Psoas muscle (tissue), 7 donors: ENCODE measurements at regions not wholly inside any gene's neighbourhood (a gene's known extent, or its start where the extent isn't known, plus 50 kb on each side); places are given as distances from the start of the nearest gene placed in this dataset.
A peak's percentile ranks its signal among the peaks of the same experiment; 100 is the strongest.

Experiments used
- ATAC-seq, 4 donors: fragments of 200-7000 bp; cut with Tn5 transposase; one replicate each; pipeline ENCODE4 v1.9.1; 2020; ENCODE audit warnings: moderate library complexity in 3 of 4, mild to moderate bottlenecking in 2 of 4
- DNase-seq, 2 donors: peaks; one replicate each; pipeline ENCODE4 v3.0.0-alpha.2; 2020
- H3K27ac ChIP-seq: fragments of 200-600 bp; one replicate; pipeline ENCODE4 v1.8.0; 2022
- H3K27me3 ChIP-seq, 3 donors: fragments of 200-600 bp in 1 of 3; one replicate each; pipeline versions ENCODE4 v1.6.1 to v1.8.0; 2013 to 2022; ENCODE audit warnings: low read length in 2 of 3, mild to moderate bottlenecking in 2 of 3, moderate library complexity in 1 of 3; ENCODE audit not compliant: insufficient read depth in 3 of 3
- H3K36me3 ChIP-seq, 2 donors: fragments of 200-600 bp in 1 of 2; one replicate each; pipeline versions ENCODE4 v1.6.1 to v1.8.0; 2013 to 2022; ENCODE audit warnings: low read depth in 1 of 2, mild to moderate bottlenecking in 1 of 2, moderate library complexity in 1 of 2; ENCODE audit not compliant: insufficient read depth in 1 of 2
- H3K4me1 ChIP-seq: fragments of 200-600 bp; one replicate; pipeline ENCODE4 v1.8.0; 2022
- H3K4me3 ChIP-seq: fragments of 200-600 bp; one replicate; pipeline ENCODE4 v1.8.0; 2022; ENCODE audit warnings: mild to moderate bottlenecking
- H3K9me3 ChIP-seq: fragments of 200-600 bp; one replicate; pipeline ENCODE4 v1.8.0; 2022
- WGBS, 3 donors: extraction: QIAGEN DNeasy Blood & Tissue Kit; methylation state at CpG; one replicate each; pipeline versions ENCODE4 v1.1.6 to v1.1.7; 2013; 5-methylcytosine and 5-hydroxymethylcytosine counted together
- intact Hi-C, 2 donors: fragments of 100-400 bp; cut with DNase I; formaldehyde crosslinking; loops; one replicate each; pipeline versions ENCODE4 v1.11.0 to v1.14.2; 2022
- TF ChIP-seq, protein P1 (sequence below): fragments of 200-600 bp; IDR thresholded peaks from one replicate; pipeline ENCODE4 v1.8.0; 2022; ENCODE audit warnings: antibody characterized with exemption
- donor health status: healthy with polysubstance abuse.
- donor health status: DM: no; HTN: no; CAD: no; lungs with moderate emphysema.
- donor health status: Bipolar disorder and iron deficiency.
- donor health status: healthy.
- donor health status: DM: yes; HTN: yes; CAD: no.
- donor health status: DM: no; HTN: no; CAD: no.
- donor health status: DM: yes; HTN: yes; CAD: no.

DNA sequence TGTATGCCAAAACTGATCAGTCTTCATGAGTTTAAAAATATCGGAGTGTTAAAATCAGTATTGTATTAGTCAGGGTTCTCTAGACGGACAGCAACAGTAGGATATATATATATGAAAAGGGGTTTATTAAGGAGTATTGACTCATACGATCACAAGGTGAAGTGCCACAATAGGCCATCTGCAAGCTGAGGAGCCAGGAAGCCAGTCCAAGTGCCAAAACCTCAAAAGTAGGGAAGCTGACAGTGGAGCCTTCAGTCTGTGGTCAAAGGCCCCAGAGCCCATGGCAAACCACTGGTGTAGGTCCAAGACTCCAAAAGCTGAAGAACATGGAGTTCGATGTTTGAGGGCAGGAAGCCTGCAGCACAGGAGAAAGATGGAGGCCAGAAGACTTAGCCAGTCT is 391.0 kb upstream of the CADM2 start:
- ATAC-seq (no peak), DNase-seq (no peak)
- intact Hi-C loops = no loop called here
- Histone ChIP-seq H3K36me3 (no peaks in the 10 kb centered on the region), H3K4me3 (no peak overlapping the region), H3K4me1 (no peaks in the 10 kb centered on the region), H3K27me3 (no peaks in the 10 kb centered on the region), H3K9me3 (no peaks in the 10 kb centered on the region), H3K27ac (no peak overlapping the region)
- TF ChIP-seq, protein P1, sequence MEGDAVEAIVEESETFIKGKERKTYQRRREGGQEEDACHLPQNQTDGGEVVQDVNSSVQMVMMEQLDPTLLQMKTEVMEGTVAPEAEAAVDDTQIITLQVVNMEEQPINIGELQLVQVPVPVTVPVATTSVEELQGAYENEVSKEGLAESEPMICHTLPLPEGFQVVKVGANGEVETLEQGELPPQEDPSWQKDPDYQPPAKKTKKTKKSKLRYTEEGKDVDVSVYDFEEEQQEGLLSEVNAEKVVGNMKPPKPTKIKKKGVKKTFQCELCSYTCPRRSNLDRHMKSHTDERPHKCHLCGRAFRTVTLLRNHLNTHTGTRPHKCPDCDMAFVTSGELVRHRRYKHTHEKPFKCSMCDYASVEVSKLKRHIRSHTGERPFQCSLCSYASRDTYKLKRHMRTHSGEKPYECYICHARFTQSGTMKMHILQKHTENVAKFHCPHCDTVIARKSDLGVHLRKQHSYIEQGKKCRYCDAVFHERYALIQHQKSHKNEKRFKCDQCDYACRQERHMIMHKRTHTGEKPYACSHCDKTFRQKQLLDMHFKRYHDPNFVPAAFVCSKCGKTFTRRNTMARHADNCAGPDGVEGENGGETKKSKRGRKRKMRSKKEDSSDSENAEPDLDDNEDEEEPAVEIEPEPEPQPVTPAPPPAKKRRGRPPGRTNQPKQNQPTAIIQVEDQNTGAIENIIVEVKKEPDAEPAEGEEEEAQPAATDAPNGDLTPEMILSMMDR = no peak
- 90 to 95% (median 91%) methylated on average over 4 of the region's 4 CpGs for WGBS, 3 donors

DNA sequence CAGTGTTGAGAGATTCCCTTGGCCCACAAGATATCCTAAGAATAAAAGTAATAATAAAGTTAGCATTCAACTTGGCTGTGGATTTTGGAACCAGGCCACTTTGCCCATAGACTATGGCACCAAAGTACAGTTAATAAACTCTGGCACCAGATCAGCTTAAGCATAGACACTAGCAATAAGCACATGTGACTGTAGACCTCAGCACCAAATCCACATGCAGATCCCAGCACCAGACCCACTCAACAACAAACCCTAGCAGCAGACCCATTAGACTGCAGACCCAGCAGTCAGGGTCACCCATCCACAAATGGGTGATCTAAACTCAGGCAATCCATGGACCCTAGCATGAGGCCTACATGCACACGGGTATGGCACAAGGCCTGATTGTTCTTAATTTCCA is 384.8 kb upstream of the CADM2 start:
- Histone ChIP-seq H3K4me3 (no peak overlapping the region), H3K36me3 (no peaks in the 10 kb centered on the region), H3K27ac (no peak overlapping the region), H3K4me1 (no peaks in the 10 kb centered on the region), H3K9me3 (no peaks in the 10 kb centered on the region), H3K27me3 (no peaks in the 10 kb centered on the region)
- TF ChIP-seq, protein P1 = no peak
- intact Hi-C loops = no loop called here
- no peak for DNase-seq
- WGBS, 3 donors = 83 to 94% (median 83%) methylated on average over 1 of the region's 1 CpG
- ATAC-seq = no peak

DNA sequence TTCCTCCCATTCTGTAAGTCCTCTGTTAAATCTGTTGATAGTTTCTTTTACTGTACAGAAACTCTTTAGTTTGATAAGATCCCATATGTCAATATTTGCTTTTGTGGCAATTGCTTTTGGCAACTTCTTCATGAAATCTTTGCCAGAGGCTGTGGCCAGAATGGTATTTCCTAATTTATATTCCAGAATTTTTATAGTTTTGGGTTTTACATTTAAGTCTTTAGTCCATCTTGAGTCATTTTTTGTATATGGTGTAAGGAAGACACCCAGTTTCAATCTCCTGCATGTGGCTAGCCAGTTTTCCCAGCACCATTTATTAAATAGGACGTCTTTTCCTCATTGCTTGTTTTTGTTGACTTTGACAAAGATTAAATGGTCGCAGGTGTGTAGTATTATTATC is 372.4 kb upstream of the CADM2 start:
- 45 to 82% (median 82%) methylated on average over 2 of the region's 2 CpGs for WGBS, 3 donors
- no peak for ATAC-seq
- no peaks in the 10 kb centered on the region for H3K27me3 ChIP-seq
- H3K4me1 ChIP-seq = no peaks in the 10 kb centered on the region
- no peaks in the 10 kb centered on the region for H3K36me3 ChIP-seq
- intact Hi-C loops = no loop called here
- no peak for DNase-seq
- H3K4me3 ChIP-seq = no peak overlapping the region
- TF ChIP-seq, protein P1 = no peak
- no peaks in the 10 kb centered on the region for H3K9me3 ChIP-seq
- no peak overlapping the region for H3K27ac ChIP-seq

DNA sequence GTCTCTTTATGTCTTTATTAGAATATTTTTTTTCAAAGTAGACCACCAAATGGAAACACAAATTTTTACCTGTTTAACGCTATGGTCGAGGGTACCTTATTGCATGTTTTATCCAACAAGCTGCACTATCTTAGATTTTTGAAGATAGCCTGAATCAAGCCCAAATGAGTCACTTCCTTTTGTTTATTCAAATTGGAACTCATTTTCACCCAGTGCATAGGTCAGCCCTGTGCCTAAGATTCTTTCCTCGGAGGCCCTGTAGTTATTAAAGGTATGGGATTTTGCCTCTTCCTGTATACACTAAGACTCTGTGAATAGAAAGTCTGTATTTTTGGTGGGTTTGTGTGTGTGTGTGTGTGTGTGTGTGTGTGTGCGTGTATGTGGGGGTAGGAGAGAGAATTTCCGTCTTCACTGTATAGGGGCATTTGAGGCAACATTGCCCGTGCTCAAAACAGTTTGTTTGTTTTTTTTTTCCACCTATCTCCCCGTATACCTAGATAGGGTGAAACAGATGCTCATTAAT is 358.0 kb upstream of the CADM2 start:
- no peaks in the 10 kb centered on the region for H3K36me3 ChIP-seq
- intact Hi-C loops = no loop called here
- H3K4me1 ChIP-seq = no peaks in the 10 kb centered on the region
- H3K27ac ChIP-seq = no peak overlapping the region
- ATAC-seq (no peak), DNase-seq (no peak)
- no peaks in the 10 kb centered on the region for H3K27me3 ChIP-seq
- 55 to 59% (median 58%) methylated on average over 7 of the region's 7 CpGs for WGBS, 3 donors
- TF ChIP-seq, protein P1 = no peak
- no peaks in the 10 kb centered on the region for H3K9me3 ChIP-seq
- no peak overlapping the region for H3K4me3 ChIP-seq

DNA sequence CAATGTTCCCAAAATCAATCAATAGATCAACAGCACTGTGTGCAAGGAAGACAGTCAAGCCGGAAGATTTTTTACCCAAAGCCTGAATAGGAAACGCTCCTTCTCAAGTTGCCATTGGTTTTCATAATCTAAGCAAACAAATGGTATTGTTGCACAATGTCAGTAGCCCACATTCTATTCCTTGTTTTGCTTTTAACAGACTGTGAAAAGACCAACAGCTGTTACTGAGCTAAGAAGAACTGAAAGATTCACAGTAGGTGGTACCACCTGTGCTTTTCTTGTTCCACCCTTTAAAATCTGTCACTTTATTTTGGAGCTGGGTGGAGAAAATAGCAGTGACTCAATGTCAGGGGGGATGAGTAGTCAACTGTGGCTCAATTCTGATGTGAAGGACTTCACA is 357.5 kb upstream of the CADM2 start:
- Histone ChIP-seq H3K4me1 (no peaks in the 10 kb centered on the region), H3K9me3 (no peaks in the 10 kb centered on the region), H3K36me3 (no peaks in the 10 kb centered on the region), H3K4me3 (no peak overlapping the region), H3K27ac (no peak overlapping the region), H3K27me3 (no peaks in the 10 kb centered on the region)
- intact Hi-C loops = no loop called here
- 12 to 30% (median 21%) methylated on average over 2 of the region's 2 CpGs for WGBS, 3 donors
- TF ChIP-seq, protein P1 = no peak
- no peak for DNase-seq
- ATAC-seq = peak in 1 of 4 donors; percentile 28
